NCI-H510A (cell line): ENCODE measurements at regions not wholly inside any gene's neighbourhood (a gene's known extent, or its start where the extent isn't known, plus 50 kb on each side); places are given as distances from the start of the nearest gene placed in this dataset.
"Not testable (repeated sequence)": the region's sequence is repeated elsewhere in the genome, so short reads cannot be mapped to it uniquely, and the experiment has no call there.

Experiments used
- DNase-seq: peaks from one replicate; lab custom pipeline; 2025; lab: John Stamatoyannopoulos, UW

- no peak for DNase-seq
These were observed 55.3 kb upstream of the NRBF2 start for GRCh38 chr10:63077800-63078199.

GRCh38 chr10:63072951-63073350 lies 60.2 kb upstream of the NRBF2 start:
- no peak for DNase-seq

GRCh38 chr10:63071145-63071544 lies 62.0 kb upstream of the NRBF2 start:
- peak; percentile 37 for DNase-seq

- DNase-seq = no peak
These were observed 63.8 kb upstream of the NRBF2 start for GRCh38 chr10:63069318-63069717.

- DNase-seq = no peak
These were observed 64.9 kb upstream of the NRBF2 start for GRCh38 chr10:63068246-63068645.

- DNase-seq = no peak
These were observed 66.5 kb upstream of the NRBF2 start for GRCh38 chr10:63066606-63067005.

- DNase-seq = no peak
These were observed 68.4 kb upstream of the NRBF2 start for GRCh38 chr10:63064706-63065105.

- no peak for DNase-seq
These were observed 74.9 kb upstream of the NRBF2 start for GRCh38 chr10:63058236-63058635.

- DNase-seq = no peak
These were observed 75.6 kb upstream of the NRBF2 start for GRCh38 chr10:63057509-63057908.

- DNase-seq = no peak
These were observed 77.4 kb upstream of the NRBF2 start for GRCh38 chr10:63055705-63056104.

- DNase-seq = no peak
These were observed 78.1 kb upstream of the NRBF2 start for GRCh38 chr10:63054889-63055611.

GRCh38 chr10:63052083-63052482 lies 81.0 kb upstream of the NRBF2 start:
- no peak for DNase-seq

- no peak for DNase-seq
These were observed 90.9 kb upstream of the NRBF2 start for GRCh38 chr10:63042256-63042655.

- DNase-seq = not testable (repeated sequence)
These were observed 99.4 kb upstream of the NRBF2 start for GRCh38 chr10:63033616-63034185.

- DNase-seq = no peak
These were observed 102.6 kb upstream of the NRBF2 start for GRCh38 chr10:63030536-63030935.

- no peak for DNase-seq
These were observed 105.6 kb upstream of the NRBF2 start for GRCh38 chr10:63027531-63027930.

GRCh38 chr10:63021225-63021624 lies 111.9 kb upstream of the NRBF2 start:
- no peak for DNase-seq

GRCh38 chr10:63013755-63014154 lies 119.4 kb upstream of the NRBF2 start:
- DNase-seq = no peak

- DNase-seq = no peak
These were observed 120.5 kb upstream of the NRBF2 start for GRCh38 chr10:63012623-63013022.

GRCh38 chr10:63010203-63010602 lies 122.9 kb upstream of the NRBF2 start:
- no peak for DNase-seq

GRCh38 chr10:63008491-63008890 lies 124.6 kb upstream of the NRBF2 start:
- no peak for DNase-seq

GRCh38 chr10:63007112-63007511 lies 126.0 kb upstream of the NRBF2 start:
- DNase-seq = no peak

- no peak for DNase-seq
These were observed 127.9 kb upstream of the NRBF2 start for GRCh38 chr10:63005246-63005645.
